Skin epidermis (tissue), 12 donors: ENCODE measurements at regions not wholly inside any gene's neighbourhood (a gene's known extent, or its start where the extent isn't known, plus 50 kb on each side); places are given as distances from the start of the nearest gene placed in this dataset.
"Not testable (repeated sequence)": the region's sequence is repeated elsewhere in the genome, so short reads cannot be mapped to it uniquely, and the experiment has no call there.

ENCODE experiments used
- H3K27ac ChIP-seq, 21 experiments: fragments of 200-600 bp; sonication (generic) in 11 of 21; one replicate each; pipeline ENCODE4 v1.5.0; 2020; ENCODE audit warnings: mild to moderate bottlenecking in 3 of 21, inconsistent platforms in 2 of 21, moderate library complexity in 2 of 21
- H3K4me3 ChIP-seq, 7 experiments: fragments of 200-600 bp; sonication (generic) in 2 of 7; one replicate each; pipeline ENCODE4 v1.5.0; 2020; ENCODE audit warnings: inconsistent platforms in 2 of 7, mild to moderate bottlenecking in 2 of 7, moderate library complexity in 1 of 7

DNA sequence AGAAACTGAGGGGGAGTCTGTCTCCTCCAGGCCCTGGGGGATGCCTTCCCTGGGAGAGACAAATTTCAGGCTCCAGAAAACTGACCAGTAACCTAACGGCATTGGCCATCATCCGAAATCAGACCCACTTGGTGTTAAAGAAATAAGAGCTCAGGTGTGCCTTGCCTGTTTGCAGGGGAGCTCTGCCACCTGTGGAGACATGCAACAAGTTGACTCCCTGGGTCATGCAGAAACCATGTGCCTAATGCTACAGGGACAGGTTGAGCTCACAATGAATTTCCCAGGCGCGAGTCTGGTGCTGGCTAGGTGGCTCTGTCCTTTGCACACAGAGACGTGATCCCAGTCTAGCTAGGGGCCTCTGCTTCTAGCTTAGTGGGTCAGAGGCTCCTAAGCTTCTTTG lies 95.8 kb upstream of the KIT start:
- Histone ChIP-seq H3K4me3 (no peak overlapping the region), H3K27ac (no peak overlapping the region)

DNA sequence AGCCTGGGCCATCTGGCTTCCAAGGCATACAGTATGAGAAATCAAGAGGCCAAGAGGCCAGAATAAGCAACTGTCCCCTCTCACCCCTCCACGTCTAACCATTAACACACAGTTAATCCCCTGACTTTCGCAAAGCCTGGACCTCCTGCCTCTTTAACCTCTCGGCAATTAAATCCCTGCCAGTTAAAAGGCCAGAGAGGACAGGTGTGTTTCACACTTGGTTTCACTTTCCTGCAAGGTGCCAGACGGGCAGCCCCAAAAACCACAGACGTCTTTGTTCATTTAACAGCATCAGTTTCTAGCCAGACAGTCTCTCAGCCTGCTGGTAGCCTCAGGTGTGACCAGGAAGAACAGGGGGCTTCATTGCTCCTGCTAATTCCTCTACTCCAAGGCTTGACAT lies 91.1 kb upstream of the KIT start:
- H3K27ac ChIP-seq = no peak overlapping the region
- no peak overlapping the region for H3K4me3 ChIP-seq

DNA sequence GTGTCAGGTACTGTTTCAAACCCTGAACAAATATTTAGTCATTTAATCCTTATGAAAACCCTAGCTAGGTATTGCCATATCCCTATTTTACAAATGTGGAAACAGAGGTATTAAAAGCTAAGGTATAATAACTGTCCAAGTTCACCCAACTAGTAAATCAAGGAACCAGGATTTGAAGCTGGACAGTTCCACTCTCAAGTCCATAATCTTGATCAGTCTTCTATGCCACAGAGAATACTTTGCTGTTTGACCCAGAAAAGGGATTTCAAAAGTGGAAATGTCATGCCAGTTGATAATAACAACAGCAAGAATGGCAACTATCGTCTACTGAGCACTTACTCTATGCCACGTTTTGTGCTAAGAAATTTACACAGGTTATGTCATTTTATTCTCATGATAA lies 90.4 kb upstream of the KIT start:
- Histone ChIP-seq H3K27ac (no peak overlapping the region), H3K4me3 (no peak overlapping the region)

DNA sequence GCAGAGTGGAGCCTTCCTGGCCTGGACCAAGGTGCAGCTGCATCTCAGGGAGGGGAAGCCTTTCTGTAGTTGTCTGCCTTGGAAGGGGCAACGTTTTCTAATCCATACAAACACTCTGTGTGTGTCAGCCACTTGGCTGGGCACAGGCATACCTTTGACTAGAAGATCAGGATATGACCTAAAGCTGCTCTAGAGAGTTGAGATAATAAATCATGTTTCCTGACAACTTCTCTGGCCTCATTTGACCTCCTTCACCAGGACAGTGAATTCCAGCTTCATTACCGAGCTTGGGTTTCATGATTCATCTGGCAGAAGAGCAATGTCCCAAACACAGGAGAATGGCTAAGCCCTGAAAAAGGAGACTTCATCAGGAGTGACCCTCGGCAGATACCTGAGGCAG lies 89.6 kb upstream of the KIT start:
- H3K4me3 ChIP-seq = no peak overlapping the region

DNA sequence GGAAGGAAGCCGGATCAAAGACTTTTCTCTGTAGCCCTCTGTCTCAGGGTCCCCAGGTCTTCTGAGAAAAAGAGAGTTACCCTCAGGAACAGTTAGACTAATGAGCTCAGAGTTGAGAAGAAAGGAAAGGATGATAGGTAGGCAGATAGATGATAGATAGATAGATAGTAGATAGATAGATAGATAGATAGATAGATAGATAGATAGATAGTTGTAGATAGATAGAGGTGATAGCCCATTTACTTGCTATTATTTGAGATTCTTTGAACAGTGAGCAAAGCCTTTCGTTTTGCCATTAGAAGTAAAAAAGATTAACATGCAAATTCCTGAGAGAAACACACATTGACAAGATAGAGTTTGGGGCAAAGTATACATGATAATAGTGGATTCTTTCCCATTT lies 86.9 kb upstream of the KIT start:
- Histone ChIP-seq H3K27ac (no peak overlapping the region), H3K4me3 (no peak overlapping the region)

More for the DNA sequence above, 89.6 kb upstream of the KIT start:
- H3K27ac ChIP-seq = no peak overlapping the region

DNA sequence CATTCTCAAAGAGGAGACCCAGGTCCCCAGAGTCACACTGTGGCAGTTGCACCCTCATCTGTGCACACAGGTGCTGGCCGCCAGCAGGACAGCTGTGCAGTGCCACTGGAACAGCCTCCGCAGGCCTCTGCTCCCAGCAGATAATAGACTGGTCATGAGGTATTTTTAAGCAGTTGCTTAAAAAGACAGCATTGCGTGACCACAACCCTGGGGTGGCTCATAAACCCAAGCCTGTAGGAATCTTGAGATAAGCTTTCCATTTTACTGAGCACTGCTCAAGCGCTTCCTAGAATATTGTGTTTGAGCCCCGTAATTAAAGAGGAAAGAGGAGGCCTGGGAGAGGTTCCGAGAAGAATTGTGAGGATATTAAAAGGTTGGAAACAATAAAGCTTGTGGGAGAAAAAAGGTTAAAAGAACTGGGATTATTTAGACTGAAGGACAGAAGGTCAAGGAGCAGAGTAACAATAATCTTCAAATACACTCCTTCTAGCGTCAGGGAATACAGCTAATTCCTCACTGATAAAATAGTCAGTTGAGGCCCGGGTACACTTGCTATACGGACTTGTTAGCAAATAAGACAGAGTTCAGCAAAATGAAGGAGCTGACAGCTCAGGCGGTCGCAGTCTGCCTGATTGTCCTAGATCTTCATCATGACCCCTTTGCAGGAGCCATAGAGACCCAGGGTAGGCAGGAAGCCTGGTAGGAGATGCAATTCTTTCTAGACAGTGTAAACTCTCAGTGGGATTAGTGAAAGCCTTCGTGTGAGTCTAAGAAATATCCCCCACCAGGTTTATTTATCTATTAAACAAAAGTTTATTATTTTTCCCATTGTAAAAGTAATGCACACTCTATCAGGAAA lies 86.2 kb upstream of the KIT start:
- Histone ChIP-seq H3K4me3 (no peak overlapping the region), H3K27ac (no peak overlapping the region)

DNA sequence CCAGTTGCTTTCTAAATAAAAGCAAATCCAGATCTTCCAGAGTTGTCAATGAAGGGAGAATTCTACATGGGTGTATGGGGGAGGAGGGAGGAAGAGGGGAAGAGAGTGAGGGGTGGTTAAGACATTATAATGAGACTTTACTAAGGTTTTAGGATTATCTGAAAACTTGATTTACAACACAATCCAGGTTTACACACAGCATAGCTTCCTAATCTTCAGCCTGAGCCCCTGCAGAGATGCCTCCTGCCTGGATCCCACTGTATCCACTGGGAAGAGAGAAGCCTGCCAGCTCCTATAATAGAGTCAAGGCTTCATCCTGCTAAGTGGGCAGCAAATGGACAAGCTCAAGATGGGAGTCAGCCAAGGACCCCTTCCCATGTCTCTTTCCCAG lies 85.6 kb upstream of the KIT start:
- H3K4me3 ChIP-seq = no peak overlapping the region
- H3K27ac ChIP-seq = no peak overlapping the region

DNA sequence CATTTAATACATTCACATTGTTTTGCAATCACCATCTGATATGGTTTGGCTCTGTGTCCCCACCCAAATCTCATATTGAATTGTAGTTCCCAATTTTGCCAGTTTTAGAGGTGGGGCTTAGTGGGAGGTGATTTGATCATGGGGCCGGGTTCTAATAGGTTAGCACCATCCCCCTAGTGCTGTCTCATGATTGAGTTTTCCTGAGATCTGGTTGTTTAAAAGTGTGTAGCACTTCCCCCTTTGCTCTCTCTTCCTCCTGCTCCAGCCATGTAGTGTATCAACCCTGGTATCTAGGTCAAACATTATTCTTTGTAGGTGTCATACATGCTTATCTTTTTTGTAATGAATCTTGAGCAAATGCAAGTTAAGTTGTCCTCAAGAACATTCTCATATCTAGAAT lies 83.3 kb upstream of the KIT start:
- H3K4me3 ChIP-seq = no peak overlapping the region
- H3K27ac ChIP-seq = no peak overlapping the region

DNA sequence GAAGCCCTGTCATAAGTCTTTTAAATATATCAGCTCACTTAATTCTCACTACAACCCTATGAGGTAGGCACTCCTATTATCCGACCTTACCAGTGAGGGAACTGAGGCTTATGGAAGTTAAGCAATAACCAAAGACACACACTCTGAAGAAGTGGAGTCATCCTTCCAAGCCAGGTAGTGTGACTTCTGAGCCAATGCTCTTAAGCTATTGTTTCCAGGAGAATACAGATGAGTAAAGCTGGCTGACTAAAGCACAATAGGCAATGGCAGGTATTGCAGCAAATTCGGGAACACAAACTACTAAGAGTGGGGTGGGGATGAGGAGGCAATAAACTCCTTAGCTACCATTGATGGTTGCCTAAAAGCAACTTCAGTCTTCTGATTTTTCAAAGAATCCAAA lies 81.8 kb upstream of the KIT start:
- Histone ChIP-seq H3K27ac (no peak overlapping the region), H3K4me3 (no peak overlapping the region)

DNA sequence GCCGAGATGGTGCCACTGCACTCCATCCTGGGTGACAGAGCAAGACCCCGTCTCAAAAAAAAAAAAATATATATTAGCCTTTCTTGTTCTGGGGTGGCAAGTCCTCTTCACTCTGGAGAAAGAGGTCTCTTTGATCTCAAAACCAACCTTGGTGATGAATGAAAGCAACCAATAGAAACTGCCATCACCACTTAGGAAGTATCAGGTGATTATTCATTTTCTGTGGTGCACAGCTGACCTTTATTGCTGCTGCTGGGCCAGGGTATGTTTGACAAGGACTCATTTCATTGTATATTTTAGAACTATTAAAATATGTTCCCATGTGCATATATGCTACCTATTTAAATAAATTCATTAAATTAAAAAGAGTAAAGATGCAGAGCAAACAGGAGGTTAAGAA lies 76.0 kb upstream of the KIT start:
- H3K27ac ChIP-seq = no peak overlapping the region
- H3K4me3 ChIP-seq = no peak overlapping the region

DNA sequence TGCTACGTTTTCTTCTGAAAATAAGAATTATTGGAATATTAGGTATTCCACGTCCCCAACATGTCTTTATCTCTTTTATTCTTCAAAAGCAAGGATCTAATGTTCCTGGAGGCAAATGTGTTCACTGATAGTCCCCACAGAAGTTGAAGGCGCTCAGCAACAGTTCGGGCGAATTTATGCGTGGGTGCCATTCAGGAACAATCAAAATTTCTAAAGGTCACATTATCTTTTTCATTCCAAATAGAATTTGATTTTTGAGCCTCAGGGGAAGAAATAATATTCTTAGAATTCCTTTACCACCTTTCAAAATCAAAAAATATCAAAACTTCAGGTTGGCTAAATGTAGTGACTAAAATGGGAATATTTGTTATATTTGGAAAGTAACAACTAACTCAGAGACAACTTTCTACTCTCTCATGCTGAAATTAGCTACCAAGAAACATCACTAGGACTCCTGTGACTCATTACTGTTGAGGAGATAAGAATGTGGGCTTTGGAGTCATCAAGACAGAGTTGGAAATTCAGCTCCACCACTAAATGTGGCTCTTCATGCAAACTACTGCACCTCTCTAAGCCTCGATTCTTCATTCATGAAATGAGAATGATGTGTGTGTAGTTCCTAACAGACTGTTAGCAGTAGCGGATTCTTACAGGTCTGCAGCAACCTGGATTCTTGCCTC lies 72.3 kb upstream of the KIT start:
- H3K27ac ChIP-seq = no peak overlapping the region
- no peak overlapping the region for H3K4me3 ChIP-seq

DNA sequence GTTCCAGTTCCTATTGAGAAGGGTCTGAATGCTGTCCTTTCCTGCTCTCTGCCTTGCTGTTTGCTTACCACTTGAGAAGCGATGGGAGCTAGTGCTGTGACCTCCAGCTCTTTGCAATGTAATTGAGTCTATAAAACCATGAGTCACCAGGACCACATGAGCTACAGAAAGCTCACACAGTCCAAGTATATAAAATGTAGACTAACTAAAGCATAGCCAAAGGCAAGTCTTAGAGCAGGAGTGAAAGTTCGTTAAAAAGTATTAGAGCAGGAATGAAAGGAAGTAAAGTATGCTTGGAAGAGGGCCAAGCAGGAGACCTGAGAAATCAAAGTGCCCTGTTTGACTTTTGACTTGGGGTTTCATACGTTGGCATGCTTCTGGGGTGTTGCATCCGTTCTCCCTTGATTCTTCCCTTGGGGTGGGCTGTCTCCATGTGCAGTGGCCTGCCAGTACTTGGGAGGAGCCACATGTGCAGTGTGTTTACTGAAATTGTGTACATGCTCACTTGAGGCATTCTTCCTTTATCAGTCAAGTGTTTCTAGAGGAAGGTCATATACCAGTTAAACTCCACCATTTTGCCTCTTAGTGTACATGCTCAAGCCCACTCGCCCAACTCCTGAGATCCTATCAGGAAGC lies 71.3 kb upstream of the KIT start:
- Histone ChIP-seq H3K27ac (no peak overlapping the region), H3K4me3 (no peak overlapping the region)

DNA sequence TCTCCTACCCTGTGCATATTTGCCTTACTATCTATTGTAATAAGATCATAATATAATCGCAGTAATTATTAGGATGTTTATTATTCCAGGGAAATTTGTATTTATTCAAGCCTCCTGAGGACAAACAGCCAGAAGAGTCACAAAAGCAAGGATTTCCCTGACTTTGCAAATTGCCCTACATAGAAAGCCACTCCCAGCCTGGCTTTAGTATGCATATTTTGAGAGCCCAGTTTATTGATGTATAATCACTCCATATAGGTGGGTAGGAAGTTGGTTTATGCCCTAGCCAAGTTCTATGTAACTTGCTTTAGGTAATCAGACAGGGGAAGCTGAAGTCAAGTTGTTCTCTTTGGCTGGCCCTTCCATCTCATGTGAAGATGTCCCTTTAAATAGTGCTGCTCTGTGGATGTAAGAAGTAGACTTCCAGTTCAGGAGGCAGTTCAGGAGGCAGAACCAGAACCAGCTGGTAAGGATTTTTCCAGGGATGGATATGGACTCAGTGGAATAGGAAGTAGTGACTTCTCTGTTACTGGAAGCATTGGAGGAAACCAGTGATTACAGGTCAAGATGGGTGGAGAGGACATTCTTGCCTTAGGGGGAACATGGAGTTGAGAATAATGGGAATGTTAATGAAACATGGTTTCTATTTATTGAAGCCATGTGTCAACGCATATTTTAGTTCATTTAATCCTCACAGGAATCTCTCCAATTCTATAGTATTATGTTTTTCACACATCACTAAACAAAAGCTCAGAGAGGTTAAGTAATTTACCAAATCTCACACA lies 70.5 kb upstream of the KIT start:
- H3K4me3 ChIP-seq = no peak overlapping the region
- no peak overlapping the region for H3K27ac ChIP-seq

DNA sequence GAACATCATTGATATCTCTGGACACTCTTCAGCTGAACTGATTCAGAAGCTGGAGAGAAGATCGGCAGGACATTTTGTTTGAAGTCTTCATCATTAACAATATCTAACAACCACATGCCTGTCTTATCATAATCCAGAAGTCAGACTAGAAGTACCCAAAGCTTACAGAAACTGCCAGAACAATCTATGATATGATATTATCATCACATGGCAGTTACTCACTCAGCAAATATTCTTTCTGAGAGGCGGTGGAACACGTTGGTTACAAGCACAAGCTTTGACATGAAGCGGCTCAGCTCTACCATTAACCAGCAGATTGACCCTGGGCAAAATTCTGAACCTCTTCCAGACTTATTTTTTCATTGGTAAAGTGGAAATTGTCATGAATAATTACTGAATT lies 69.4 kb upstream of the KIT start:
- Histone ChIP-seq H3K27ac (peak overlapping the region in 1 of 21 experiments; percentile 33), H3K4me3 (no peak overlapping the region)

DNA sequence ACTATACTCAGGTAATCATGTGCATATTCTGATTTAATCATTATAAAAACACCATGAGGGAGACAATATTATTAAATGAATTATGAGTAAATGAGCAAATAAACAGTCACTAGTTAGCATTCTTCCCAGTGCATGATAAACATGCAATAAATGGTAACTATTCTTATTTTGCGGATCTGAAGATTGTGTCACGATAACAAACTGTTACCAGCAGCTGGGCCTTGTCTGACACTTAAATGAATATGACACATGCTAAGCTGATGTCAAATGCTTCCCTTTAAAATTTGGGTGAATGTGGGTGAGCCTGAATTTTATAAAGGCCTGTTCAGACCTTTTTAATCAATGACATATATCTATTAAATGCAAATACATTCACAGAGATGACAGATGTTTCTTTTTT lies 68.2 kb upstream of the KIT start:
- Histone ChIP-seq H3K27ac (no peak overlapping the region), H3K4me3 (no peak overlapping the region)

DNA sequence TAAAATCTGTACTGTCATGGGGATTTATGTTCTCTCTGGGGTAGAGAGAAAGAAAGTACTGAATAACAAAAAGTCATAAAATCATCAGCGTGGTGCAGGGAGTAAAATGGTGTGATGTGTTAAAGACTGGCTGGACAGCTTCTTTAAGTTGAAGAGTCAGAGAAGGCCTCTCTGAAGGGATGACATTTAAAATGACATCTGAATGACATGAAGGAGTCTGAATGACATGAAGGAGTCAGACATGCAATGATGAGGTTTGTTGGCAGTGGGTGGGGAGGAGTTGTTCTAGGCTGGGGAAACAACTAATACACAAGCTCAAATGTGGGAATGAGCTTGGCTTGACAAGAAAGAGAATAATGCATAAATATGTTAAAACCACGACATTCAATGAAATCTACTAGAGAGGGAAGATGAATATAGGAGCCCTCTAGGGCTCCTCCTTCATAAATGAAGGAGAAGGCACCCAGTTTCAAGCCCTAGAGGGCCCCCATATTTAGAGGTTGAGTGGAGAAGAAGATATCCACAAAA lies 63.9 kb upstream of the KIT start:
- Histone ChIP-seq H3K27ac (no peak overlapping the region), H3K4me3 (no peak overlapping the region)

DNA sequence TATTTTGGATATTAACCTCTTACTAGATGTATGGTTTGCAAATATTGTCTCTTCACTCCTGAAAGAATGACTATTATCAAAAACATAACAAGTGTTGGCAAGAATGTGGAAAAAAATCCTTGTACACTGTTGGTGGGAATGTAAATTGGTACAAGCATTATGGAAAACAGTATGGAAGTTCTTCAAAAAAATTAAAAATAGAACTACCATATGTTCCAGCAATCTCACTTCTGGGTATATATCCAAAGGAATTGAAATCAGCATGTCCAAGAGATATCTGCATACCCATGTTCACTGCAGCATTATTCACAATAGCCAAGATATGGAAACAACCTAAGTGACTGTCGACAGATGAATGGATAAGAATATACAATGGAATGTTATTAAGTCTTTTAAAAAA lies 61.6 kb upstream of the KIT start:
- Histone ChIP-seq H3K4me3 (no peak overlapping the region), H3K27ac (no peak overlapping the region)

DNA sequence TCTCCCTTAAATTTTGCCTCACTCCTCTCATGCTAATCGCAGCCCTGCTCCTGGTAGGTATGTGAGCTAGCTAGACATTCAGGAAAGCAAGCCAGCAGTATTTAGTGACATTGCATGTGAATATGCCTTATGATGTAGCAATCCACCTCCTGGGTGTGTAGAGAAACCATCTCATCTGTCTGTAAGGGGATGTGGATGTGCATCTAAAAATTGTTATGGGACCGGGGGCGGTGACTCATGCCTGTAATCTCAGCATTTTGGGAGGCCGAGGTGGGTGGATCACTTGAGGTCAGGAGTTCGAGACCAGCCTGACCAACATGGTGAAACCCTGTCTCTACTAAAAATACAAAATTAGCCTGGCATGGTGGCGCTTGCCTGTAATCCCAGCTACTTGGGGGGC lies 60.1 kb upstream of the KIT start:
- H3K4me3 ChIP-seq = not testable (repeated sequence)

DNA sequence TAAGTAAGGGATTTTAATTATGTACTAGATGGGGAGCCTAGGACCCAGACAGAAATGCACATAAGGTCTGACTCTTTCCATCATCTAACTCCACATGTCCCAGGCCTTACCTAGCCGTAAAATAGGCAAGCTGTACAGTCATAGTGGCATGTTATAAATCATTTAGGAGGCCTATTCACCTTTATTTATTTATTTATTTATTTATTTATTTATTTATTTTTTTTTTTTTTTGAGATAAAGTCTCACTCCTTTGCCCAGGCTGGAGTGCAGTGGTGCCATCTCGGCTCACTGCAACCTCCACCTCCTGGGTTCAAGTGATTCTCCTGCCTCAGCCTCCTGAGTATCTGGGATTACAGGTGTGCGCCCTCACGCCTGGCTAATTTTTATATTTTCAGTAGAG lies 55.6 kb upstream of the KIT start:
- H3K4me3 ChIP-seq, H3K27ac ChIP-seq: not testable (repeated sequence)

More for the DNA sequence above, 60.1 kb upstream of the KIT start:
- H3K27ac ChIP-seq = not testable (repeated sequence)

DNA sequence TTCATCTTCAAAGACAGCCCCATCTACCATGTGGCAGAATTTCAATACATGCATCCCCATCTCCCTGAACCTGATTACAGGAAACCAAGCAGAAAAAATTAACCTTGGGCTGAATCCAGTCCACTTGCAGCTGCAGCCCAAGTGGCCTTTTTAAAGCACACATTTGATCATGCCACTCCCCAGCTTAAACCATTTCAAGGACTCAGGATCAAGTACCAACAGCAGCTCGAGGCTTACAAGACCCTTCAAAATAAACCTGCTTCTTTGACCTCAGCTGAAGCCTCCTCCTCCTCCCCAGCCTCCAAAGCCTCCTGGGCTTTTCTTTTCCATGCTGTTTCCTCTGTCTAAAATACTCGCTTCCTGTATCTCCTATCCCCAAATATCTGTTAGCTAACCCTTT lies 50.7 kb upstream of the KIT start:
- Histone ChIP-seq H3K27ac (no peak overlapping the region), H3K4me3 (no peak overlapping the region)
